GM18867 (cell line): ENCODE measurements at regions not wholly inside any gene's neighbourhood (a gene's known extent, or its start where the extent isn't known, plus 50 kb on each side); places are given as distances from the start of the nearest gene placed in this dataset.

Experiments used
- ATAC-seq: cut with Tn5 transposase; IDR thresholded peaks from one replicate; pipeline ENCODE4 v1.9.1; 2021; ENCODE audit warnings: mild to moderate bottlenecking, moderate library complexity; ENCODE audit not compliant: unreplicated experiment

- ATAC-seq, result no peak
Observed at GRCh38 chr7:153422291-153423209, 629.6 kb upstream of the DPP6 start.

- no peak for ATAC-seq
Observed at GRCh38 chr7:153423210-153423590, 629.0 kb upstream of the DPP6 start.

- no peak for ATAC-seq
Observed at GRCh38 chr7:153430931-153431330, 621.3 kb upstream of the DPP6 start.

GRCh38 chr7:153432063-153432462 is 620.1 kb upstream of the DPP6 start:
- no peak for ATAC-seq

GRCh38 chr7:153433223-153433622 is 619.0 kb upstream of the DPP6 start:
- ATAC-seq, result no peak

GRCh38 chr7:153440715-153441114 is 611.5 kb upstream of the DPP6 start:
- no peak for ATAC-seq

GRCh38 chr7:153443032-153443701 is 609.0 kb upstream of the DPP6 start:
- no peak for ATAC-seq

- no peak for ATAC-seq
Observed at GRCh38 chr7:153444641-153445040, 607.6 kb upstream of the DPP6 start.

- no peak for ATAC-seq
Observed at GRCh38 chr7:153445641-153446040, 606.6 kb upstream of the DPP6 start.

- ATAC-seq, result no peak
Observed at GRCh38 chr7:153446490-153446889, 605.7 kb upstream of the DPP6 start.

GRCh38 chr7:153447011-153447410 is 605.2 kb upstream of the DPP6 start:
- no peak for ATAC-seq

- ATAC-seq, result no peak
Observed at GRCh38 chr7:153452661-153453060, 599.5 kb upstream of the DPP6 start.

- ATAC-seq, result no peak
Observed at GRCh38 chr7:153454306-153454705, 597.9 kb upstream of the DPP6 start.

GRCh38 chr7:153457746-153458145 is 594.5 kb upstream of the DPP6 start:
- no peak for ATAC-seq

- ATAC-seq, result no peak
Observed at GRCh38 chr7:153470004-153470671, 582.1 kb upstream of the DPP6 start.

GRCh38 chr7:153472516-153472915 is 579.7 kb upstream of the DPP6 start:
- no peak for ATAC-seq

- no peak for ATAC-seq
Observed at GRCh38 chr7:153473185-153473584, 579.0 kb upstream of the DPP6 start.

GRCh38 chr7:153475239-153475638 is 577.0 kb upstream of the DPP6 start:
- ATAC-seq, result no peak

GRCh38 chr7:153476166-153476565 is 576.0 kb upstream of the DPP6 start:
- ATAC-seq, result no peak

- no peak for ATAC-seq
Observed at GRCh38 chr7:153496257-153496656, 555.9 kb upstream of the DPP6 start.

GRCh38 chr7:153503093-153503492 is 549.1 kb upstream of the DPP6 start:
- ATAC-seq, result no peak
